HEK293 (cell line): ENCODE measurements at regions not wholly inside any gene's neighbourhood (a gene's known extent, or its start where the extent isn't known, plus 50 kb on each side); places are given as distances from the start of the nearest gene placed in this dataset.

Experiments
- FEZF1 ChIP-seq: fragments of 450-650 bp; formaldehyde crosslinking; IDR thresholded peaks from 2 replicates; pipeline ENCODE4 v1.5.1; 2016; ENCODE audit warnings: missing biosample characterization, missing genetic modification characterization
- KLF9 ChIP-seq: fragments of 450-650 bp; formaldehyde crosslinking; IDR thresholded peaks from 2 replicates; pipeline ENCODE4 v1.5.1; 2016; ENCODE audit warnings: missing biosample characterization, missing genetic modification characterization, low read depth
- MZF1 ChIP-seq: fragments of 450-650 bp; formaldehyde crosslinking; IDR thresholded peaks from 2 replicates; pipeline ENCODE4 v1.5.1; 2017; ENCODE audit warnings: missing biosample characterization, missing genetic modification characterization, borderline replicate concordance
- PBX3 ChIP-seq: sonication (generic); formaldehyde crosslinking; IDR thresholded peaks from 2 replicates; pipeline ENCODE4 v1.8.1; 2022; ENCODE audit warnings: mild to moderate bottlenecking, moderate library complexity, missing genetic modification reagents
- RBAK ChIP-seq: fragments of 450-650 bp; formaldehyde crosslinking; IDR thresholded peaks from 2 replicates; pipeline ENCODE4 v1.5.1; 2016; ENCODE audit warnings: missing biosample characterization, missing genetic modification characterization
- REPIN1 ChIP-seq: fragments of 450-650 bp; formaldehyde crosslinking; IDR thresholded peaks from 2 replicates; pipeline ENCODE4 v1.5.1; 2017; ENCODE audit warnings: missing biosample characterization, missing genetic modification characterization, low read depth
- ZBTB48 ChIP-seq: fragments of 450-650 bp; formaldehyde crosslinking; IDR thresholded peaks from 2 replicates; pipeline ENCODE4 v1.5.1; 2016; ENCODE audit warnings: missing biosample characterization, missing genetic modification characterization
- ZBTB7A ChIP-seq: fragments of 450-650 bp; formaldehyde crosslinking; IDR thresholded peaks from 2 replicates; pipeline ENCODE4 v1.5.1; 2016; ENCODE audit warnings: low read depth, missing biosample characterization, missing genetic modification characterization
- ZIC2 ChIP-seq: fragments of 450-650 bp; formaldehyde crosslinking; IDR thresholded peaks from 2 replicates; pipeline ENCODE4 v1.5.1; 2016; ENCODE audit warnings: missing biosample characterization, missing genetic modification characterization
- ZNF157 ChIP-seq: fragments of 450-650 bp; formaldehyde crosslinking; IDR thresholded peaks from 2 replicates; pipeline ENCODE4 v1.5.1; 2016; ENCODE audit warnings: missing biosample characterization, missing genetic modification characterization
- ZNF169 ChIP-seq: fragments of 450-650 bp; formaldehyde crosslinking; IDR thresholded peaks from 2 replicates; pipeline ENCODE4 v1.5.1; 2016; ENCODE audit warnings: missing biosample characterization, missing genetic modification characterization
- ZNF175 ChIP-seq: fragments of 450-650 bp; formaldehyde crosslinking; IDR thresholded peaks from 2 replicates; pipeline ENCODE4 v1.5.1; 2016; ENCODE audit warnings: missing biosample characterization, missing genetic modification characterization
- ZNF2 ChIP-seq: fragments of 450-650 bp; formaldehyde crosslinking; IDR thresholded peaks from 2 replicates; pipeline ENCODE4 v1.5.1; 2016; ENCODE audit warnings: missing biosample characterization, missing genetic modification characterization
- ZNF221 ChIP-seq: fragments of 450-650 bp; formaldehyde crosslinking; IDR thresholded peaks from 2 replicates; pipeline ENCODE4 v1.5.1; 2017; ENCODE audit warnings: missing biosample characterization, missing genetic modification characterization, borderline replicate concordance
- ZNF24 ChIP-seq: fragments of 450-650 bp; formaldehyde crosslinking; IDR thresholded peaks from 2 replicates; pipeline ENCODE4 v1.5.1; 2016; ENCODE audit warnings: missing biosample characterization, missing genetic modification characterization
- ZNF266 ChIP-seq: fragments of 450-650 bp; formaldehyde crosslinking; IDR thresholded peaks from 2 replicates; pipeline ENCODE4 v1.5.1; 2016; ENCODE audit warnings: missing biosample characterization, missing genetic modification characterization, low read depth
- ZNF324 ChIP-seq: fragments of 450-650 bp; formaldehyde crosslinking; IDR thresholded peaks from 2 replicates; pipeline ENCODE4 v1.5.1; 2016; ENCODE audit warnings: missing biosample characterization, missing genetic modification characterization
- ZNF416 ChIP-seq: fragments of 450-650 bp; formaldehyde crosslinking; IDR thresholded peaks from 2 replicates; pipeline ENCODE4 v1.5.1; 2016; ENCODE audit warnings: missing biosample characterization, missing genetic modification characterization
- ZNF423 ChIP-seq: fragments of 450-650 bp; formaldehyde crosslinking; IDR thresholded peaks from 2 replicates; pipeline ENCODE4 v1.5.1; 2016; ENCODE audit warnings: missing biosample characterization, missing genetic modification characterization
- ZNF549 ChIP-seq: fragments of 450-650 bp; IDR thresholded peaks from 2 replicates; pipeline ENCODE4 v1.5.1; 2018; ENCODE audit warnings: missing biosample characterization, missing genetic modification characterization, mild to moderate bottlenecking, inconsistent platforms, moderate library complexity
- ZNF561 ChIP-seq: fragments of 450-650 bp; IDR thresholded peaks from 2 replicates; pipeline ENCODE4 v1.5.1; 2018; ENCODE audit warnings: missing biosample characterization, missing genetic modification characterization, borderline replicate concordance
- ZNF624 ChIP-seq: fragments of 450-650 bp; formaldehyde crosslinking; IDR thresholded peaks from 2 replicates; pipeline ENCODE4 v1.5.1; 2017; ENCODE audit warnings: missing biosample characterization, missing genetic modification characterization
- ZNF626 ChIP-seq: fragments of 450-650 bp; sonication (Bioruptor Pico); formaldehyde crosslinking; IDR thresholded peaks from 2 replicates; pipeline ENCODE4 v1.5.1; 2018; ENCODE audit warnings: missing biosample characterization, missing genetic modification characterization, inconsistent platforms
- ZNF791 ChIP-seq: fragments of 450-650 bp; formaldehyde crosslinking; IDR thresholded peaks from 2 replicates; pipeline ENCODE4 v1.5.1; 2016; ENCODE audit warnings: missing biosample characterization, missing genetic modification characterization
- ZSCAN16 ChIP-seq: fragments of 450-650 bp; formaldehyde crosslinking; IDR thresholded peaks from 2 replicates; pipeline ENCODE4 v1.5.1; 2016; ENCODE audit warnings: missing biosample characterization, missing genetic modification characterization
- TF ChIP-seq, protein P1 (sequence below): fragments of 450-650 bp; formaldehyde crosslinking; IDR thresholded peaks from 2 replicates; pipeline ENCODE4 v1.5.1; 2017; ENCODE audit warnings: missing biosample characterization, missing genetic modification characterization
- TF ChIP-seq, protein P2 (sequence below): fragments of 450-650 bp; formaldehyde crosslinking; conservative IDR thresholded peaks from 2 replicates; pipeline ENCODE4 v1.5.1; 2016; ENCODE audit warnings: low read depth, missing biosample characterization, missing genetic modification characterization
- TF ChIP-seq, protein P3 (sequence below): fragments of 450-650 bp; formaldehyde crosslinking; IDR thresholded peaks from 2 replicates; pipeline ENCODE4 v1.5.1; 2016; ENCODE audit warnings: missing biosample characterization, missing genetic modification characterization, low read depth
- TF ChIP-seq, protein P4 (sequence below): fragments of 450-650 bp; formaldehyde crosslinking; IDR thresholded peaks from 2 replicates; pipeline ENCODE4 v1.5.0; 2017; ENCODE audit warnings: missing biosample characterization, missing genetic modification characterization, borderline replicate concordance

DNA sequence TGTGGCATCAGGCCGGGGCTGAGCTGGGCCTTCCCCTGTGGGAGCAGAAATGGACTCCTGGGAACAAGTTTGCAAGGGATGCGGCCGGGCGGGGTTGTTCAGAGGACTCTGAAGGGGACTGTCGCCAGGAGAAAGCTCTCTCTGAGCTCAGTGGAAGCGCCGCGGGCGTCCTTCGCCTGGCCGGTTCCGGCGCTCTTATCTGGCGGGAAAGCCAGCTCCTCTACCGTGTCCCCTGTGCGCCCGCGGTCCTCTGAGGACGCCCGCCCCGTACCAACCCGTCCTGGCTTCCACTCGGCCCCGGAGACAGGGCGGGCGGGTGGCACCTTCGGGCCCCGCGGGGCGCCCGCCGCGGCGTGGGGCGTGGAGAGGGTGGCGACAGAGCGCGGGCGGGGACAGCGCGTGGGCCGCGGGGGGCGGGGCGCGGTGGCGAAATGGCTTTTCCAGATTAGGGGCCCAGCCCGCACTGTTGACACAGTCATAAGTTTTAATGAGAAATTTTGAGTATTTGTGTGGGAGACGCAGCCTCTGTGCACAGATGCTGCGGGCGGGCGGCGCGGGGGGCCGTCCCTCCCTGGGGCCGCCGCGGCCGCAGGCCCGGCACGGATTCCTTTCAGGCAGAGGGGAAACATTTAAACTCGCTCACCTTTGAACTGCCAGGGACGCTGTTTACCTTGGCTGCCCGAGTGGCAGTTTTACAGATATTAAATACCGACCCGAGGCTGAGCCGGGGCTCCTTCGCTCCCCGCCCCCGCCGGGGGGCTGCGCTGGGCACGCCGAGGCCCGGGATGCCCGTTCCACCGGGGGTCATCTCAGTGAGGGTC lies 70.2 kb downstream of the FOXD2 start (continued):
- no peak for TF ChIP-seq MZF1
- TF ChIP-seq ZNF175 (tag by site-specific recombination): no peak
- TF ChIP-seq ZNF2 (tag by site-specific recombination): no peak
- TF ChIP-seq ZNF549 (tag by site-specific recombination): no peak
- TF ChIP-seq ZBTB48 (tag by site-specific recombination): no peak
- no peak for TF ChIP-seq ZNF221 (tag by site-specific recombination)
- no peak for TF ChIP-seq RBAK
- no peak for TF ChIP-seq ZNF157
- TF ChIP-seq ZNF423 (tag by site-specific recombination): peak; percentile 90
- peak; percentile 59 for TF ChIP-seq KLF9 (tag by site-specific recombination)
- TF ChIP-seq ZNF791 (tag by site-specific recombination): no peak
- TF ChIP-seq, protein P1, sequence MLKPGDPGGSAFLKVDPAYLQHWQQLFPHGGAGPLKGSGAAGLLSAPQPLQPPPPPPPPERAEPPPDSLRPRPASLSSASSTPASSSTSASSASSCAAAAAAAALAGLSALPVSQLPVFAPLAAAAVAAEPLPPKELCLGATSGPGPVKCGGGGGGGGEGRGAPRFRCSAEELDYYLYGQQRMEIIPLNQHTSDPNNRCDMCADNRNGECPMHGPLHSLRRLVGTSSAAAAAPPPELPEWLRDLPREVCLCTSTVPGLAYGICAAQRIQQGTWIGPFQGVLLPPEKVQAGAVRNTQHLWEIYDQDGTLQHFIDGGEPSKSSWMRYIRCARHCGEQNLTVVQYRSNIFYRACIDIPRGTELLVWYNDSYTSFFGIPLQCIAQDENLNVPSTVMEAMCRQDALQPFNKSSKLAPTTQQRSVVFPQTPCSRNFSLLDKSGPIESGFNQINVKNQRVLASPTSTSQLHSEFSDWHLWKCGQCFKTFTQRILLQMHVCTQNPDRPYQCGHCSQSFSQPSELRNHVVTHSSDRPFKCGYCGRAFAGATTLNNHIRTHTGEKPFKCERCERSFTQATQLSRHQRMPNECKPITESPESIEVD (tag by site-specific recombination): peak; percentile 95
- no peak for TF ChIP-seq ZNF266 (tag by site-specific recombination)
- TF ChIP-seq, protein P2, sequence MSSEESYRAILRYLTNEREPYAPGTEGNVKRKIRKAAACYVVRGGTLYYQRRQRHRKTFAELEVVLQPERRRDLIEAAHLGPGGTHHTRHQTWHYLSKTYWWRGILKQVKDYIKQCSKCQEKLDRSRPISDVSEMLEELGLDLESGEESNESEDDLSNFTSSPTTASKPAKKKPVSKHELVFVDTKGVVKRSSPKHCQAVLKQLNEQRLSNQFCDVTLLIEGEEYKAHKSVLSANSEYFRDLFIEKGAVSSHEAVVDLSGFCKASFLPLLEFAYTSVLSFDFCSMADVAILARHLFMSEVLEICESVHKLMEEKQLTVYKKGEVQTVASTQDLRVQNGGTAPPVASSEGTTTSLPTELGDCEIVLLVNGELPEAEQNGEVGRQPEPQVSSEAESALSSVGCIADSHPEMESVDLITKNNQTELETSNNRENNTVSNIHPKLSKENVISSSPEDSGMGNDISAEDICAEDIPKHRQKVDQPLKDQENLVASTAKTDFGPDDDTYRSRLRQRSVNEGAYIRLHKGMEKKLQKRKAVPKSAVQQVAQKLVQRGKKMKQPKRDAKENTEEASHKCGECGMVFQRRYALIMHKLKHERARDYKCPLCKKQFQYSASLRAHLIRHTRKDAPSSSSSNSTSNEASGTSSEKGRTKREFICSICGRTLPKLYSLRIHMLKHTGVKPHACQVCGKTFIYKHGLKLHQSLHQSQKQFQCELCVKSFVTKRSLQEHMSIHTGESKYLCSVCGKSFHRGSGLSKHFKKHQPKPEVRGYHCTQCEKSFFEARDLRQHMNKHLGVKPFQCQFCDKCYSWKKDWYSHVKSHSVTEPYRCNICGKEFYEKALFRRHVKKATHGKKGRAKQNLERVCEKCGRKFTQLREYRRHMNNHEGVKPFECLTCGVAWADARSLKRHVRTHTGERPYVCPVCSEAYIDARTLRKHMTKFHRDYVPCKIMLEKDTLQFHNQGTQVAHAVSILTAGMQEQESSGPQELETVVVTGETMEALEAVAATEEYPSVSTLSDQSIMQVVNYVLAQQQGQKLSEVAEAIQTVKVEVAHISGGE (tag by site-specific recombination): 0 out of 2 replicates have a peak, but pooled peaks have one; percentile 25
- TF ChIP-seq, protein P3, sequence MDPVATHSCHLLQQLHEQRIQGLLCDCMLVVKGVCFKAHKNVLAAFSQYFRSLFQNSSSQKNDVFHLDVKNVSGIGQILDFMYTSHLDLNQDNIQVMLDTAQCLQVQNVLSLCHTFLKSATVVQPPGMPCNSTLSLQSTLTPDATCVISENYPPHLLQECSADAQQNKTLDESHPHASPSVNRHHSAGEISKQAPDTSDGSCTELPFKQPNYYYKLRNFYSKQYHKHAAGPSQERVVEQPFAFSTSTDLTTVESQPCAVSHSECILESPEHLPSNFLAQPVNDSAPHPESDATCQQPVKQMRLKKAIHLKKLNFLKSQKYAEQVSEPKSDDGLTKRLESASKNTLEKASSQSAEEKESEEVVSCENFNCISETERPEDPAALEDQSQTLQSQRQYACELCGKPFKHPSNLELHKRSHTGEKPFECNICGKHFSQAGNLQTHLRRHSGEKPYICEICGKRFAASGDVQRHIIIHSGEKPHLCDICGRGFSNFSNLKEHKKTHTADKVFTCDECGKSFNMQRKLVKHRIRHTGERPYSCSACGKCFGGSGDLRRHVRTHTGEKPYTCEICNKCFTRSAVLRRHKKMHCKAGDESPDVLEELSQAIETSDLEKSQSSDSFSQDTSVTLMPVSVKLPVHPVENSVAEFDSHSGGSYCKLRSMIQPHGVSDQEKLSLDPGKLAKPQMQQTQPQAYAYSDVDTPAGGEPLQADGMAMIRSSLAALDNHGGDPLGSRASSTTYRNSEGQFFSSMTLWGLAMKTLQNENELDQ (tag by site-specific recombination): no peak
- TF ChIP-seq PBX3 (CRISPR knock-in tag): no peak; the same call in 1 of the 2 replicates
- TF ChIP-seq ZNF416 (tag by site-specific recombination): no peak
- TF ChIP-seq, protein P4, sequence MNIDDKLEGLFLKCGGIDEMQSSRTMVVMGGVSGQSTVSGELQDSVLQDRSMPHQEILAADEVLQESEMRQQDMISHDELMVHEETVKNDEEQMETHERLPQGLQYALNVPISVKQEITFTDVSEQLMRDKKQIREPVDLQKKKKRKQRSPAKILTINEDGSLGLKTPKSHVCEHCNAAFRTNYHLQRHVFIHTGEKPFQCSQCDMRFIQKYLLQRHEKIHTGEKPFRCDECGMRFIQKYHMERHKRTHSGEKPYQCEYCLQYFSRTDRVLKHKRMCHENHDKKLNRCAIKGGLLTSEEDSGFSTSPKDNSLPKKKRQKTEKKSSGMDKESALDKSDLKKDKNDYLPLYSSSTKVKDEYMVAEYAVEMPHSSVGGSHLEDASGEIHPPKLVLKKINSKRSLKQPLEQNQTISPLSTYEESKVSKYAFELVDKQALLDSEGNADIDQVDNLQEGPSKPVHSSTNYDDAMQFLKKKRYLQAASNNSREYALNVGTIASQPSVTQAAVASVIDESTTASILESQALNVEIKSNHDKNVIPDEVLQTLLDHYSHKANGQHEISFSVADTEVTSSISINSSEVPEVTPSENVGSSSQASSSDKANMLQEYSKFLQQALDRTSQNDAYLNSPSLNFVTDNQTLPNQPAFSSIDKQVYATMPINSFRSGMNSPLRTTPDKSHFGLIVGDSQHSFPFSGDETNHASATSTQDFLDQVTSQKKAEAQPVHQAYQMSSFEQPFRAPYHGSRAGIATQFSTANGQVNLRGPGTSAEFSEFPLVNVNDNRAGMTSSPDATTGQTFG: no peak
- TF ChIP-seq FEZF1: peak; percentile 94
- TF ChIP-seq REPIN1: no peak
- TF ChIP-seq ZIC2 (tag by site-specific recombination): peak; percentile 84
- TF ChIP-seq ZNF561 (tag by site-specific recombination): peak; percentile 78; the same call in 1 of the 2 replicates
- no peak; the same call in 1 of the 2 replicates for TF ChIP-seq ZBTB7A (tag by site-specific recombination)
- TF ChIP-seq ZNF324: 0 out of 2 replicates have a peak, but pooled peaks have one; percentile 26
- TF ChIP-seq ZNF24 (tag by site-specific recombination): no peak
- no peak for TF ChIP-seq ZSCAN16 (tag by site-specific recombination)
- TF ChIP-seq ZNF169 (tag by site-specific recombination): no peak
- TF ChIP-seq ZNF624 (tag by site-specific recombination): no peak
- no peak for TF ChIP-seq ZNF626 (tag by site-specific recombination)
